T-cell (primary cell): ENCODE measurements at regions not wholly inside any gene's neighbourhood (a gene's known extent, or its start where the extent isn't known, plus 50 kb on each side); places are given as distances from the start of the nearest gene placed in this dataset.
A peak's percentile ranks its signal among the peaks of the same experiment; 100 is the strongest.
"Not testable (repeated sequence)": the region's sequence is repeated elsewhere in the genome, so short reads cannot be mapped to it uniquely, and the experiment has no call there.

ENCODE experiments used
- ATAC-seq, 4 experiments: fragments of 200-7000 bp in 3 of 4; fragments of 150-1000 bp in 1 of 4; cut with Tn5 transposase; replicated peaks in 1 of 4; 1 replicate in 3 of 4; 2 replicates in 1 of 4; pipeline ENCODE4 v1.10.0; 2021; ENCODE audit warnings: moderate library complexity in 3 of 4, mild to moderate bottlenecking in 2 of 4, moderate number of reproducible peaks in 1 of 4
- CTCF ChIA-PET, 2 donors: fragments of 300-600 bp; sonication (Branson Sonifier 250); formaldehyde crosslinking; loops; one replicate each; lab custom pipeline; 2022; ENCODE audit warnings: antibody characterized with exemption in 2 of 2; lab: Charles Lee
- POLR2A ChIA-PET, 2 donors: fragments of 300-600 bp; sonication (Branson Sonifier 250); formaldehyde crosslinking; loops; one replicate each; lab custom pipeline; 2022; ENCODE audit warnings: antibody characterized with exemption in 2 of 2; lab: Charles Lee
- DNase-seq, 35 experiments: peaks; one replicate each; pipeline versions ENCODE4 v3.0.0 to v3.0.0-alpha.2; 2013 to 2023
- H3K27ac ChIP-seq: one replicate; pipeline ENCODE4 v1.5.1; 2013; ENCODE audit warnings: low read length
- H3K27me3 ChIP-seq, 2 experiments: replicated peaks in 1 of 2; 1 replicate in 1 of 2; 2 replicates in 1 of 2; pipeline versions ENCODE4 v1.6.1 to v1.7.0; 2013; ENCODE audit warnings: low read length in 1 of 2, mixed read lengths in 1 of 2; ENCODE audit not compliant: control insufficient read depth in 2 of 2, insufficient read depth in 2 of 2; ENCODE audit errors: extremely low read depth in 1 of 2
- H3K36me3 ChIP-seq, 2 donors: 1 replicate in 1 of 2; 2 replicates in 1 of 2; pipeline versions ENCODE4 v1.6.1 to v1.7.0; 2013; ENCODE audit warnings: low read length in 1 of 2; ENCODE audit not compliant: control insufficient read depth in 2 of 2, insufficient read depth in 1 of 2; ENCODE audit errors: extremely low read depth in 1 of 2
- H3K4me1 ChIP-seq, 2 experiments: 1 replicate in 1 of 2; 2 replicates in 1 of 2; pipeline versions ENCODE4 v1.6.1 to v1.7.0; 2013; ENCODE audit warnings: low read length in 2 of 2, mixed read lengths in 1 of 2; ENCODE audit not compliant: insufficient read depth in 2 of 2, control insufficient read depth in 1 of 2; ENCODE audit errors: extremely low read depth in 1 of 2
- H3K4me3 ChIP-seq, 2 donors: 1 replicate in 1 of 2; 2 replicates in 1 of 2; pipeline versions ENCODE4 v1.5.1 to v1.7.0; 2013; ENCODE audit warnings: mild to moderate bottlenecking in 2 of 2, low read length in 1 of 2, moderate library complexity in 1 of 2; ENCODE audit not compliant: control insufficient read depth in 1 of 2; ENCODE audit errors: extremely low read depth in 1 of 2
- H3K9me3 ChIP-seq: 2 replicates; pipeline ENCODE4 v1.7.0; 2013
- H3K27ac Mint-ChIP-seq, 2 donors: one replicate each; pipeline ENCODE4 v1.8.0; 2020 to 2021; ENCODE audit warnings: mild to moderate bottlenecking in 2 of 2, mixed read lengths in 2 of 2
- H3K27me3 Mint-ChIP-seq, 2 donors: one replicate each; pipeline ENCODE4 v1.8.0; 2021 to 2022; ENCODE audit warnings: mixed read lengths in 2 of 2
- H3K36me3 Mint-ChIP-seq: one replicate; pipeline ENCODE4 v1.8.0; 2021; ENCODE audit warnings: mixed read lengths
- H3K4me1 Mint-ChIP-seq, 3 donors: one replicate each; pipeline ENCODE4 v1.8.0; 2020 to 2022; ENCODE audit warnings: mixed read lengths in 3 of 3, mild to moderate bottlenecking in 1 of 3
- H3K4me3 Mint-ChIP-seq, 3 donors: one replicate each; pipeline ENCODE4 v1.8.0; 2020 to 2022; ENCODE audit warnings: mild to moderate bottlenecking in 3 of 3, mixed read lengths in 3 of 3, moderate library complexity in 3 of 3
- H3K9me3 Mint-ChIP-seq, 3 donors: one replicate each; pipeline ENCODE4 v1.8.0; 2020 to 2022; ENCODE audit warnings: mixed read lengths in 3 of 3
- WGBS: methylation state at CpG from one replicate; pipeline ENCODE4 v1.1.5; 2013; ENCODE audit warnings: missing lambda C conversion rate; ENCODE audit not compliant: insufficient coverage; 5-methylcytosine and 5-hydroxymethylcytosine counted together

- H3K4me1 ChIP-seq, H3K9me3 ChIP-seq, H3K4me3 ChIP-seq, H3K36me3 Mint-ChIP-seq, H3K4me3 Mint-ChIP-seq, H3K27me3 ChIP-seq, H3K4me1 Mint-ChIP-seq, DNase-seq, H3K36me3 ChIP-seq, CTCF ChIA-PET, H3K27ac ChIP-seq, POLR2A ChIA-PET, H3K9me3 Mint-ChIP-seq, ATAC-seq, H3K27ac Mint-ChIP-seq, H3K27me3 Mint-ChIP-seq: not testable (repeated sequence)
- 71% methylated on average over 35 of the region's 44 CpGs for WGBS
Measured at GRCh38 chrY:11107127-11107918, 1579.6 kb downstream of the TSPY10 start.

- ATAC-seq, H3K4me3 ChIP-seq, H3K9me3 Mint-ChIP-seq, POLR2A ChIA-PET, H3K27me3 ChIP-seq, H3K4me1 ChIP-seq, H3K36me3 ChIP-seq, CTCF ChIA-PET, DNase-seq, H3K9me3 ChIP-seq, H3K36me3 Mint-ChIP-seq, H3K4me3 Mint-ChIP-seq, H3K27me3 Mint-ChIP-seq, H3K27ac Mint-ChIP-seq, H3K27ac ChIP-seq, H3K4me1 Mint-ChIP-seq: not testable (repeated sequence)
- WGBS, result no CpG with 5 or more reads among the region's 2 CpGs
Measured at GRCh38 chrY:11151724-11152123, 1549.3 kb upstream of the USP9Y start.

GRCh38 chrY:11156100-11156499 is 1544.9 kb upstream of the USP9Y start:
- H3K9me3 ChIP-seq, H3K27me3 ChIP-seq, H3K27ac ChIP-seq, H3K4me1 ChIP-seq, H3K27me3 Mint-ChIP-seq, H3K27ac Mint-ChIP-seq, DNase-seq, ATAC-seq, CTCF ChIA-PET, POLR2A ChIA-PET, H3K4me1 Mint-ChIP-seq, H3K4me3 Mint-ChIP-seq, H3K36me3 ChIP-seq, H3K9me3 Mint-ChIP-seq, H3K4me3 ChIP-seq, H3K36me3 Mint-ChIP-seq: not testable (repeated sequence)
- WGBS, result 60% methylated on average over 2 of the region's 21 CpGs

- not testable (repeated sequence) for H3K36me3 Mint-ChIP-seq, H3K9me3 ChIP-seq
Measured at GRCh38 chrY:11156846-11157245, 1544.2 kb upstream of the USP9Y start.

DNA sequence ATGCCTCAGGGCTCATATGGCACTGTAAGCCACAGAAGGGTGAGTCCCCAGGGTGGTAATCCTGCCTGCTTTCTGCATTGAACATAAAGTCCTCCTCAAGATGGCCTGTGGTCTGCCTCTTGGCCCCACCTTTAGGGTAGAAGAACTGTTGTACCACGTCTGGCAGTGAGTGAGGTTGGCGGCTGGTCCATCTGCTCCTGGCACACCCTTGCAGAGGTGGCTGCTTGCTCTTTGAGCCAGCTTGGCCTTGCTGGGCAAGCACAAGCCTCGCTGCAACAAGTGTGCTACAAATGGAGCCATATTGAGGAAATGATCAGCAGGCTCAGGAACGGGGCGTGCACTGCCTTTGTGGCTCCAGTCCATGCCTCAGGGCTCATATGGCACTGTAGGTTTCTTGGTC is 1524.0 kb upstream of the USP9Y start:
- H3K4me3 Mint-ChIP-seq, H3K27ac Mint-ChIP-seq, H3K36me3 ChIP-seq, H3K9me3 Mint-ChIP-seq, H3K27me3 Mint-ChIP-seq, POLR2A ChIA-PET, DNase-seq, H3K4me3 ChIP-seq, ATAC-seq, H3K9me3 ChIP-seq, H3K36me3 Mint-ChIP-seq, CTCF ChIA-PET, H3K4me1 Mint-ChIP-seq, H3K27ac ChIP-seq, H3K27me3 ChIP-seq, H3K4me1 ChIP-seq: not testable (repeated sequence)
- 70% methylated on average over 2 of the region's 5 CpGs for WGBS

More at GRCh38 chrY:11156846-11157245, 1544.2 kb upstream of the USP9Y start:
- H3K9me3 Mint-ChIP-seq, H3K4me3 ChIP-seq, H3K4me1 ChIP-seq, ATAC-seq, H3K36me3 ChIP-seq, H3K4me3 Mint-ChIP-seq, H3K27me3 ChIP-seq, H3K27ac Mint-ChIP-seq, H3K27ac ChIP-seq, CTCF ChIA-PET, H3K4me1 Mint-ChIP-seq, DNase-seq, H3K27me3 Mint-ChIP-seq, POLR2A ChIA-PET: not testable (repeated sequence)
- no CpG with 5 or more reads among the region's 11 CpGs for WGBS

- H3K27ac ChIP-seq, H3K27ac Mint-ChIP-seq, ATAC-seq, POLR2A ChIA-PET, H3K4me3 ChIP-seq, H3K36me3 Mint-ChIP-seq, H3K4me1 ChIP-seq, H3K27me3 ChIP-seq, H3K4me3 Mint-ChIP-seq, H3K27me3 Mint-ChIP-seq, H3K4me1 Mint-ChIP-seq, DNase-seq, H3K9me3 ChIP-seq, CTCF ChIA-PET, H3K36me3 ChIP-seq, H3K9me3 Mint-ChIP-seq: not testable (repeated sequence)
- no CpG with 5 or more reads among the region's 6 CpGs for WGBS
Measured at GRCh38 chrY:11201133-11201532, 1499.9 kb upstream of the USP9Y start.

DNA sequence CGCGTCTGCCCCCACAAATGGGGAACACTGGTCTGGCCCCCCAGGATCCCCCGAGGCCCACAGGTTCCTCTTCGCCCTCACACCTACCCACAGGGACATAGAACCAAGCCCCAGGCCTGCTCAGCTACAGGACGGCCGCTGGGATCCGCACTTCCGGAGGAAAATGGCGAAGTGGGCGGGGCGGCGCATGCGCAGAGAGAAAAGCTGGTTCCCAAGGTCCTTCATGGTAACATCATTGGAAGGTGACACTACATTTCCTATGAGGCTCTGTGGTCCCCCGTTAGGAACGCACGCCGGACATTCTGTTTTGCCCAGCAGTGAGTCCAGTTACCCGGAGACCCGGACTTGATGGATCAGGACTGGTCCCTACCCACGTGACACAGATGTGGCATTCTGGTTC is 1486.2 kb upstream of the USP9Y start:
- peak overlapping the region in 1 of 2 donors; percentile 10 for H3K4me3 ChIP-seq
- POLR2A ChIA-PET, H3K36me3 ChIP-seq, H3K27me3 Mint-ChIP-seq, H3K9me3 ChIP-seq, H3K4me1 ChIP-seq, ATAC-seq, H3K9me3 Mint-ChIP-seq, H3K4me1 Mint-ChIP-seq, H3K27me3 ChIP-seq, H3K36me3 Mint-ChIP-seq, CTCF ChIA-PET, H3K27ac Mint-ChIP-seq, H3K4me3 Mint-ChIP-seq, H3K27ac ChIP-seq: not testable (repeated sequence)
- peak in 6 of 35 experiments; percentile 2 to 25 (median 12) for DNase-seq
- 77% methylated on average over 4 of the region's 20 CpGs for WGBS
